Vagina (tissue), 2 donors: ENCODE measurements at regions not wholly inside any gene's neighbourhood (a gene's known extent, or its start where the extent isn't known, plus 50 kb on each side); places are given as distances from the start of the nearest gene placed in this dataset.
"Not testable (repeated sequence)": the region's sequence is repeated elsewhere in the genome, so short reads cannot be mapped to it uniquely, and the experiment has no call there.

Experiments
- CTCF ChIP-seq, 3 experiments: fragments of 450-650 bp in 2 of 3; fragments of 200-600 bp in 1 of 3; sonication (generic) in 1 of 3; IDR thresholded peaks; one replicate each; pipeline ENCODE4 v1.5.1; 2017 to 2019; ENCODE audit warnings: antibody characterized with exemption in 3 of 3, mild to moderate bottlenecking in 2 of 3, moderate library complexity in 2 of 3
- POLR2A ChIP-seq, 2 donors: fragments of 450-650 bp; IDR thresholded peaks; one replicate each; pipeline ENCODE4 v1.6.1; 2017; ENCODE audit warnings: antibody characterized with exemption in 2 of 2, mild to moderate bottlenecking in 2 of 2, moderate library complexity in 2 of 2
- POLR2AphosphoS5 ChIP-seq, 2 donors: sonication (generic); formaldehyde crosslinking; IDR thresholded peaks; one replicate each; pipeline ENCODE4 v1.9.0; 2017; ENCODE audit warnings: antibody characterized with exemption in 2 of 2, mild to moderate bottlenecking in 2 of 2, low read depth in 1 of 2; ENCODE audit not compliant: insufficient read depth in 1 of 2

GRCh38 chr21:35271344-35272118 is 222.4 kb upstream of the RUNX1 start:
- TF ChIP-seq CTCF (IDR thresholded peaks at IDR 0.05); POLR2A (IDR thresholded peaks at IDR 0.05); POLR2AphosphoS5 (IDR thresholded peaks at IDR 0.05; ENCODE audit: insufficient read depth in 1 of 2, low read depth in 1 of 2): not testable (repeated sequence)
